GM13977 (cell line): ENCODE measurements at regions not wholly inside any gene's neighbourhood (a gene's known extent, or its start where the extent isn't known, plus 50 kb on each side); places are given as distances from the start of the nearest gene placed in this dataset.

ENCODE experiments used
- DNase-seq: peaks from one replicate; pipeline ENCODE4 v3.0.0; 2012; ENCODE audit warnings: low spot score
- in situ Hi-C: fragments of 300-500 bp; cut with MboI; formaldehyde crosslinking; loops from one replicate; pipeline ENCODE4 v1.12.0; 2022; ENCODE audit warnings: low sequenced_read_pairs, low pct_unique_long_range_greater_than_20kb, mixed read lengths, inconsistent platforms; ENCODE audit not compliant: unreplicated experiment
- TF ChIP-seq, protein P1 (sequence below): IDR thresholded peaks from 2 replicates; pipeline ENCODE4 v1.5.1; 2012; ENCODE audit warnings: mild to moderate bottlenecking, control low read depth; ENCODE audit not compliant: insufficient read depth; ENCODE audit errors: extremely low read depth, missing control alignments

DNA sequence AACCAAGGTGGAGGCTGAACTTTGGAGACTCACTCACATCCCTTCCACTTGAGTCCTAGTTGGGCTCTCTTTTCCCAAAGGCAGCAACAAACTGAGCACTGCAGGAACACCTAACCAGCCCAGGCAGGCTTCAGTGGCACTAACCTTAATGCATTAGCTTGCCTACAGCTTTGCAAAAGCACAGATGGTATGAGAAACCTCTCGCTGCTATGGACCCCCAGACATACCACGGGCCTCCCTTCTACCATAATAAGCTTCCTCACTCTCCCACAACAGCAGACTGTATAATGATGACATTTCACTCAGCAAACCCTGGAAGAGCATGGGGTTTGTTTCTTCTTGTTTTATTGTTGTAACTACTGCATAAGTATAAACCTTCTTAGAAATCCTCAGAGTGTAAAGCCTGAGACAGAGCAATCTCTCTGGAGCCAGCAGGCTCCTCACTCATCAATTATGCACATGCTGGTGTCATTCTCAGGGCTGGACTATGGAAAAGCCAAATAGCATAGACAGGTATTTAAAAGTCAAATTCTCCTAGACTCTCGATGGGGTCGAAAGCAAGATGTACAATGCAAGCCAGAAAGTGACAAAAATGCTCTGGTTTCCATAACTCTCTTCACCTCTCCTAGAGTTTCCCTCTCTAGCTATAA lies 167.6 kb downstream of the NXPE2 start:
- in situ Hi-C loops, result no loop called here
- no peak for DNase-seq
- TF ChIP-seq, protein P1, sequence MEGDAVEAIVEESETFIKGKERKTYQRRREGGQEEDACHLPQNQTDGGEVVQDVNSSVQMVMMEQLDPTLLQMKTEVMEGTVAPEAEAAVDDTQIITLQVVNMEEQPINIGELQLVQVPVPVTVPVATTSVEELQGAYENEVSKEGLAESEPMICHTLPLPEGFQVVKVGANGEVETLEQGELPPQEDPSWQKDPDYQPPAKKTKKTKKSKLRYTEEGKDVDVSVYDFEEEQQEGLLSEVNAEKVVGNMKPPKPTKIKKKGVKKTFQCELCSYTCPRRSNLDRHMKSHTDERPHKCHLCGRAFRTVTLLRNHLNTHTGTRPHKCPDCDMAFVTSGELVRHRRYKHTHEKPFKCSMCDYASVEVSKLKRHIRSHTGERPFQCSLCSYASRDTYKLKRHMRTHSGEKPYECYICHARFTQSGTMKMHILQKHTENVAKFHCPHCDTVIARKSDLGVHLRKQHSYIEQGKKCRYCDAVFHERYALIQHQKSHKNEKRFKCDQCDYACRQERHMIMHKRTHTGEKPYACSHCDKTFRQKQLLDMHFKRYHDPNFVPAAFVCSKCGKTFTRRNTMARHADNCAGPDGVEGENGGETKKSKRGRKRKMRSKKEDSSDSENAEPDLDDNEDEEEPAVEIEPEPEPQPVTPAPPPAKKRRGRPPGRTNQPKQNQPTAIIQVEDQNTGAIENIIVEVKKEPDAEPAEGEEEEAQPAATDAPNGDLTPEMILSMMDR, result no peak

DNA sequence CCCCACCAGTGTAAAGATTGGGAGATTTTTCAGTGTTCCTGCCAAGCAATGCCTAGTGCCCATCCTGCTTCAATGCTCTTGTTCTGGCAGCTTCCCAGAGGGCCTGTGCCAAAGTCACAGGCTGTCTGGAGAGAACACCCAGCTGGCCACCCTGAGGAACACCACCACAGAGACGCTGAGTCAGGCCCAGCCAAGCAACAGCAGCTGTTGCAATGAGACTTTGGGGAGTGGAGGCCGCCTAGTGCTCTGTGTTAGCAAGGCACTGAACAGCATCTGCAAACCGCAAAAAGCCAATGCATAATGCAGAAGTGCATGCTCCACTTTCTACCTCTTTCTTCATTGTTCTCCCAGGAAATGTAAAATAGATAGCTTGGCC lies 168.1 kb downstream of the NXPE2 start:
- DNase-seq, result no peak
- TF ChIP-seq, protein P1, result no peak
- in situ Hi-C loops, result no loop called here

DNA sequence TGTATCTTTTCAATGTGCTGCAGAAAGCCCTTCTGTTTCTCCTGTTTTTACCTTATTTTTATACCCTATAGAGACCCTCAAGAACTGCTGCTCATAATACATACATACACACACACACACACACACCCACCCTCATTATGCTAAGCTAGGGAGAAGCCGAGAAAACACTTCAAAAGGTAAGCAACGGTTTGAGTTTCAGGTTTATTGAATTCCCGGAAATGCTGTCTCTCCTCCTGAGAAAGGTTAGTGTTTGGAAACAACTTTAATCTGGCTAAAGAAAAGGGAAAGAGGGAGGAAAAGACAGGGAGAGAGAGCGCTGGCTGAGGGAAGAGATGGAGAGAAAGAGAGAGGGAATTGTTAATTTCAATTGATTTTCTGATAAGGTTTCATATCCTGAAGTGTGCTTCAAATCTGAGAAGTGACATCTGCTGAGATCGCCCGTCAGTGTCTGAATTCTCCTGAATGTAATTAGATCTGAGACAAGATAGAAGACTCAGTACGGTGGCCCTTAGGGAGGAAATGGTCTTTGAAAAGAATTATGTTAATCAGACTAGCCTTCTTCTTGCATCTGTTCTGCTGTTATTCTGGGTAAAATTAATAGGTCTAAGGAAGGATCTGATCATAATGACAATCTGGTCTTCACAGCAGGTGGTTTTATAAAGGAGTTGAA lies 169.1 kb downstream of the NXPE2 start:
- in situ Hi-C loops, result no loop called here
- DNase-seq, result no peak

DNA sequence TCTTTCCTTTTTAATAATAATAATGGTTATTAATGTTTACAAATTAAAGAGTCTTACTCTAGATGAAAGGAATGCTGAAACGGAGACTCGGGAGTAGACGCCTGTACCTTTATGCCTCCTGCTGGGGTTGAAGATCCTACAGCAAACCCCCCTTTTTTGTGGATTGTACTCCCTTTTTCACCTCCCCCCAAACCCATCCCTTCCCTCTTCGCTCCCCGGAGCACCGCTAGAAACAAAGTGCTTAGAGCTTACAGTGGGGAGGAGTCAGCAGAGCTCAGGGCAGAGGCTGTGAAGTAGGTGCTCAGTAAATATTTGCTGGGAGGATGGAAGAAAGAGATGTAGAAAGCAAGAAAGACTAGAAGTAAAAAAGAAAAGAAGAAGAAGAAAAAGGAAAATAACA lies 169.7 kb downstream of the NXPE2 start:
- in situ Hi-C loops, result no loop called here
- TF ChIP-seq, protein P1, result no peak
- no peak for DNase-seq

More for the DNA sequence above, 169.1 kb downstream of the NXPE2 start:
- TF ChIP-seq, protein P1, result no peak

DNA sequence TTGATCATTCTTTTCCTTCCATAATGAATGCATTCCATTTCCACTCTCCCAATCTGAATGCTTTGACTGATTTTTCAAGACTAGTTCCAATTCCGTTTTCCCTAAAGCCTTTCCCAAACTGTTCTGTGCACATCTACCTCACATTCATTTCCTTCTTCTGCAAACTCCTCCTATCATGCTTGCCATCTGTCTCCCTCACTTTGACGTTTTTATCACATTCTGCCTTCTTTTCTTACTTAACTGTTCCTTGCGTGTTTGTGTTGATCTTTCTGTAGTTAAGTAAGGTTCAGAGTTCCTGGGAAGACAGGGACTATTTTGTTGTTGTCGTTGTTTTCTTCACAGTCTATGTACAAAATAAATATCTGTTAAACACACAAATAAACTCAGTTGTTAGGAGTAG lies 179.0 kb downstream of the NXPE2 start:
- DNase-seq, result no peak
- in situ Hi-C loops, result no loop called here
- TF ChIP-seq, protein P1, result no peak

DNA sequence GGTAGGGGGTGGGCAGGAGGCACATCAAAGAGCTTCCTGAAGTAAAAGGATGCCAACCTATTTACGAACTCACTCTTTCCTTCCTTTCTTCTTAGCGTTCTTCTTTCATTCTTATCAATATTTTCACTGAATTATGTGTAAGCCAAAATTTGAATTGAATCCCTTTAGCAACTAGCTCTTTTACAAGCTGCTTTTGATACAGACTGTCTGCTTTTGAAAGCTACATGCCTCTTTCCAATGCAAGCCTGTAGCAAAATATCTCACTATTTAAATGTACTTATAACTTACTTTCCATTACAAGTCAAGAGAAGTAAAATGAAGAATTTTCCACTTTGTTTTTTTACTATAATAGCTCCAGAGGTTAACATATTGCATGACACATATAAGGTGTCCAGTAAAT lies 186.6 kb downstream of the NXPE2 start:
- in situ Hi-C loops, result no loop called here
- no peak for DNase-seq
- TF ChIP-seq, protein P1, result no peak
